ENCODE measurements at regions not wholly inside any gene's neighbourhood (a gene's known extent, or its start where the extent isn't known, plus 50 kb on each side); places are given as distances from the start of the nearest gene placed in this dataset.
"Not testable (repeated sequence)": the region's sequence is repeated elsewhere in the genome, so short reads cannot be mapped to it uniquely, and the experiment has no call there.

GRCh38 chr2:139685090-139685983 lies 905.1 kb upstream of the NXPH2 start:
- no peak for FAIRE-seq

DNA sequence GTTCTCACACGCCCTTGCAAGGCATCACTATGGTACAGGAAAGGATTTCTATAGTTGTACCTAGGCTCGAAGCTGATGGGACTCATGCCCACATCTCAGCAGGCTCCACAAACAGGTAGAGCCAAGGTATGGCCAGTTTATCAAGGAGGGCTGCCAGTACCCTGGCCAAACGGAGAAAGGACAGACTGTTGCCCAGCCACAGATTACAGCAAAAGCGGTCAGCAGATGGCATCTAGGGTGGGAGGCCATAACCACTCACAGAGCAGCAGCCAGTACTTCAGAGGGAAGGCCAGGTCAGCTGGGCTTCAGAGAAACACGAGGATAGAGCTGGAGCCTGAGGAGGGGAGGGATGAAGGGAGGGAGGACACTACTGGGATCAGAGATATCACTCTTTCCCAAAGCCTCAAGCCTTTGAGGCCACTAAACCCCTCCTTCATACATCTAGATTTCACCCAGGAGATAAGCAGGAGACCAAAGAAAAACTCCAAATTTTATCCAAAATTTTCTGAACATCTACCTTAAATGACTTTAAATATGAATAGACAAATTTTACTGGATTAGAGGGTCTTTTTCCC lies 904.2 kb upstream of the NXPH2 start:
- no peak for FAIRE-seq

GRCh38 chr2:139674577-139674976 lies 894.4 kb upstream of the NXPH2 start:
- FAIRE-seq, result no peak

DNA sequence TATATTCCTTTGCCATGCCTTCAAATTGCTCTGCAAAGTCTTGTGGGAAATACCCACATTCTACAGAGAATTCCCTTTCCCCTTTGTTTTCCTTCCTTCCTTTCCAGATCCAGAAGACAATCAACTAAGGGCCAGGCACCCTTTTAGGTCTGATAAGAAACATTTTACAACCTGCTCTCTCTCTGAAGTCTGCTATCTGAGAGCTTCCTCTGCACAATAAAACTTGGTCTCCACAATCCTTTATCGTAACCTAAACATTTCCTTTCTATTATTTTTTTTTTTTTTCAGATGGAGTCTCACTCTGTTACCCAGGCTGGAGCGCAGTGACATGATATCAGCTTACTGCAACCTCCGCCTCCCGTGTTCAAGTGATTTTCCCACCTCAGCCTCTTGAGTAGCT lies 893.3 kb upstream of the NXPH2 start:
- FAIRE-seq, result not testable (repeated sequence)

- FAIRE-seq, result no peak
Measured at GRCh38 chr2:139669675-139670074, 889.5 kb upstream of the NXPH2 start.

- FAIRE-seq, result no peak
Measured at GRCh38 chr2:139652385-139652784, 872.2 kb upstream of the NXPH2 start.

DNA sequence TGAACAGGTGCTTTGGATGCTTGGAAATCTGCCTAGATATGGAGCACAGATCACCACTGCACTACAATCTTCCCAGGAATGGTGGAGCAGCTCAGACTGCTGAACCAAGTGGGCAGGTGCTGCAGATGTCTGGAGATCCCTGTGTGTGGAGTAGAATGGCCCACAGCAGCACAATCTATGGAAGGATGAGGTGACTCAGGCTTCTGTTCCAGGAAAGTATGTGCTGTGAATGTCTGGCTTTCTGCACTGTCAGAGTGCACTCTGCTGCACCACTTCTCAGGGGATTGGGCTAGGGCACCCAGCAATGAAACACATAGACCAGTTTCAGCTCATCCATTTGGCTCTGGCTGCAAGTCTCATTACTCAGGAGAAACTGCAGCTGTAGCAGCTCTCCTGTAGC lies 865.4 kb upstream of the NXPH2 start:
- FAIRE-seq, result no peak

- no peak for FAIRE-seq
Measured at GRCh38 chr2:139643139-139643538, 862.9 kb upstream of the NXPH2 start.

DNA sequence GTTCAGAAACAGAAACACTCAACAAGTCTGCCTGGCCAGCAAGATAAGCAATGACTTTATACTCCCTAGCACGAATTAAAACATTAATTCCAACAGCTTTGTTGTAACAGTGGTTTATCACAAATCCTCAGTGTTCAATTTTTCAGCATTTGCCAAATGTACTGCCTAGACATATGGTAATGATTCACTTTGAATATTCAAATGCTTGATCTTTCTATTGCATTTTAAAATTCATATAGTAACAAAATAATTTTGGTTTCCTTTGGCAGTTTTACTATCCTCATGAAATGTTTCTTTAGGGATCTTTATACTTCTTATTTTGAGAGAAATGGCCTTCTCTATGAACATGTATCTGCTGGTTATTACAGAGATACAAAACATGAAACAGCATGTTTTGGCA lies 851.8 kb upstream of the NXPH2 start:
- FAIRE-seq, result no peak

DNA sequence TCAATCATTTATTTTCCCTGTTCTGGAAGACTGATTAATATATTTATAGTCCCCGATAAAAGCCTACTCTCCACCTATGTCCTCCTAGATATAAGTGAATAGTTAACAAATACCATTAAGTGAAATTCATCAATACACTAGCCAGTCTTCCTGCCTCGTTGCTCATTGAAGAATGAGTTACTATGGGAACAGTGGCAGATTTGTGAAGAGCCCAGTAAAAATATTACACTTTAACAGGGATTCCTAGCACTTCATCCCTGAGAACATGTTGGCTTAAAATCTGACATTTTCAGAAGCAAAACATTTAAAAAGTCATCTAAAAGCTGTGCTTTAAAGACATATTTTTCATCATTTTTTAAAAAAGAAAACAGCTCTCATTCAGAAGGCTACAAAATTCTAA lies 848.7 kb upstream of the NXPH2 start:
- no peak for FAIRE-seq

DNA sequence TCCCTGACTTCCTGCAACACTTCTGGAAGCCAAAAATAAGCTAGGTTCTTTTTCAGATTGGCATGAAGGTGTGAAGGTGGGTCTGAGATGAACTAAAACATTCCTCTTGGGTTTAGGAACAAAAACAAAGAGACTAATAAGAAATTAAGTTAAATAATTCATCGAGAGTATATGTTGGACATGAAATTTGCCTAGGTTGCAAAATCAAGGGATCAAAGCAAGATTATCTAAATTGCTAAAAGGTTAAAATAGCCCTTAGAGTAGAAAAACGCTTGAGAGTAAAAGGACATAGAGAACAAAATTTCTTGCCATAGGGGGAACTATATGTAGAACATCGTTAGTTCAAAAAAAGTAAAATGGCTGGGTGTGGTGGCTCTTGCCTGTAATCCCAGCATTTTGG lies 845.9 kb upstream of the NXPH2 start:
- FAIRE-seq, result no peak

DNA sequence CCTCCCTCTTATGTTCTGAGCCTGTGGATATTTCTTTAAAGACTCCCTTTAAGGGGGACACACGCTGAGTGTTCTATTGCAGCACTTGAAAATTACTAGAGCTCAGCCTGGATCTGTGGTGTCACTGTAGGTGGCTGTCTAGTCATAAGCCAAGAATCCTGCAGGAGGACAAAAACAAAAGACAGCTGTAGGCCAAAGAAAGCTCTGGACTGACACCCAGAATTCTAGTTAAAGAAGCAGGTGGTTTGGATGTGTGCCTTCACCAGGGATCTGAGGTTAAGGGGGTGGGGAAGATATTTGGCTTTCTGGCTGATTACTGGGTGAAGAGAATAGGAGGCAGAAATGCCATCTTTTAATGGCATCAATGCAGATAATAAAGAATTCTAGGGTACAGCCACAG lies 842.5 kb upstream of the NXPH2 start:
- no peak for FAIRE-seq

DNA sequence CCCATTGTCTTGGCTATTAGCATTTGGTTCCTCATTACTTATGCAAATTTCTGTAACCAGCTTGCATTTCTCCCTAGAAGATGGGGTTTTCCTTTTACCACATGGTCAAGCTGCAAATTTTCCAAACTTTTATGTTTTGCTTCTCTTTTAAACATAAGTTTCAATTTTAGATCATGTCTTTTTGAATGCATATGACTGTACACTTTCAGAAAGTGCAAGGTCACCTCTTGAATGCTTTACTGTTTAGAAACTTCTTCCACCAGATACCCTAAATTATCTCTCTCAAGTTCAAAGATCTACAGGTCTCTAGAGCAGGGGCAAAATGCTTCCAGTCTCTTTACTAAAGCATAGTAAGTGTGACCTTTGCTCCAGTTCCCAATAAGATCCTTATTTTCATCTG lies 837.6 kb upstream of the NXPH2 start:
- FAIRE-seq, result no peak

DNA sequence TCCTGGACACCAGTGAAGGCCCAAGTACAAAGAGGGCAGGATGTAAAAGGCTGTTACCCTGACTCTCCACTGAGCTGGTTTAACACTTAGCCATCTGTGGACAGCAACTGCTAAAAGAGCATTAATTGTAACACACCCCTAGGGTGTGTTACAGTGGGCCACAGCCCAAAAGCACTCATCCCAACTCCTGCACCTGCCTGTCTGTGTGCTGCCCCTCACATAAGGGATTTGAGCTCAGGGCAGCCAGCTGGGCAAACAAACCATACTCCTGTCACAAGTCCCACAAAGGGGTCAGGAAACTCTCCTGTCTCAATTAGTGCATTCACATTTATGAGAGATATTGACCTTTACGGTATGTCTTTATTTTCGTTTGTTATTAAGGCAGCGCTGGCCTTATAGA lies 833.1 kb upstream of the NXPH2 start:
- no peak for FAIRE-seq

DNA sequence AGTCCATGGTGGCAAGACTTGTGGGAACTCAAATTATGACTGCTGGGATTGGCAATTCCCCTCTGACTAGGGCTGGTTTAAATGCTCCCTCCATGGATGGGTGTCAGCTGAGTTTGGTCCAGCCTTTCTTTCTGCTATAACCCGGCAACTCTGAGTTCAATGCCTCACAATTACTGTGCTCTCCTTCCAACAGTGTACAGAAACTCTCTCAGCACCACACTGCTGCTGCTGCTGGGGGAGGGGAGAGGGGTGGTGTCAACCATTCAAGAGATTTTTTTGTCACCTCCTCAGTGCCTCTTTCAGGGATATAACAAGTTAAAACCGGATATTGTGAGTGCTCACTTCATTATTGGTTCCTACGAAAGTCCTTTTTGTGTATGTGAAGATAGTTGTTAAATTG lies 830.3 kb upstream of the NXPH2 start:
- FAIRE-seq, result no peak

GRCh38 chr2:139609109-139609508 lies 828.9 kb upstream of the NXPH2 start:
- no peak for FAIRE-seq

- no peak for FAIRE-seq
Measured at GRCh38 chr2:139605668-139606067, 825.5 kb upstream of the NXPH2 start.

GRCh38 chr2:139600166-139600565 lies 820.0 kb upstream of the NXPH2 start:
- no peak for FAIRE-seq

DNA sequence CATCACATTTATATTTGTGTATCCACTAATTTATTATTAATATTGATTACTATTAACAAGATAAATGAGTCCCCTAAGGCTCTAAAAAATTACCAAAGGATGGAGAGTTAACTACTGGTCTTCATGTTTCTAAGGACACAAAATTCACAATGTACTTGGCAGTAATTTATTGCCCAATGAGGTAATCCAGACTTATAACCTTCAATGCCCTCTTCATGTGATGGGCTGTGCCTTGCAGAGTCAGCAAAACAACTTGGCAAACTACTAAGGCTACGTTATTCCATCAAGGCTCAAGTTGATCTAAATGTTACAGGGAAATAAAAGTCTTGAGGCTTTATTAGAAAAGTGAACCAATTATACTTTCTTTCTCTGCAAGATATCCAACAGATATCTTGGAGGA lies 804.9 kb upstream of the NXPH2 start:
- no peak for FAIRE-seq

GRCh38 chr2:139574371-139574770 lies 794.2 kb upstream of the NXPH2 start:
- FAIRE-seq, result no peak

DNA sequence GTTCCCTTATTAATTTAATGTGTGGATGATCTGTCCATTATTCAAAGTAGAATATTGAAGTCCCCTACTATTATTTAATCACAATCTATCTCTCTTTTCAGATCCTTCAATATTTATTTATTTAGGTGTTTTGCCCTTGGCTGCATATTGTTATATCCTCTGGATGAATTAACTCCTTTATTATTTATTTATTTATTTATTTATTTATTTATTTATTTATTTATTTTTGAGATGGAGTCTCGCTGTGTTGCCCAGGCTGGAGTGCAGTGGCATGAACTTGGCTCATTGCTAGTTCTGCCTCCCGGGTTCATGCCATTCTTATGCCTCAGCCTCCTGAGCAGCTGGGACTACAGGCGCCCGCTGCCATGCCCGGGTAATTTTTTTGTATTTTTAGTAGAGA lies 776.6 kb upstream of the NXPH2 start:
- FAIRE-seq, result no peak

DNA sequence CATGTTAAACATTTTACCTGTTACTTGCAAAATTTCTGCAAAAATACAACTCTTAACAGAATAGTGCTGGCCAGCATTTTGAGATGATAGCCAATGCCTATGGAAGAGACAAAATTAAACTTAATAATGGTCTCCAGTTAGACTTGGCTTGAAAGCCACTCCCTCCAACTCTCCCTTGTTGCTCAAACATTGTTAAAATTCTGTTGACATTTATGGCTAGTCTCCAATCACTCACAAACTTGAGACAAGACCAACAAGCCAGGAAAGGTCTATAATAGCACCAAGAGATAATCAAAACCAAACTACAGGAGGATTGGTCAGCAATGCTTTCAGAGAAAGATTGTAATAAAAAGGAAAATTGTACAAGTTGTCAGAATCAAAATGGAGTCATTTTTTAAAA lies 770.7 kb upstream of the NXPH2 start:
- FAIRE-seq, result no peak

DNA sequence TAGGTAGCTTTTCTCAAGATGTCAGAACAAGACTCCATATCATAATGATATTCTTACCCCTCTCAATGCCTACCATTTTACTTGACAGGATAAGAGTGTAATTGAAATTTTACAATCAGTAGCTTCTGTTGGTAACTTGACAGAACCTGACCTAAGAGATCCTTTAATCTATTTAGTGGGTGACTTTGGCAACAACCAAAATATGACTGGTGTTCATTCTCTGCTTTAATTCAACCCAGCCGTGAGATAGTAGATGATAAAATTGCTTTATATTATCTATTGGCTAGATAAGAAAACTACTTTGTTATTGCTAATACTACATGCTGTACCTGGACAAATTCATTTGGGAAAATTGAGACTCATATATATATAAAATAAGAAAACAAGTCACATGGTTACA lies 770.2 kb upstream of the NXPH2 start:
- no peak for FAIRE-seq

DNA sequence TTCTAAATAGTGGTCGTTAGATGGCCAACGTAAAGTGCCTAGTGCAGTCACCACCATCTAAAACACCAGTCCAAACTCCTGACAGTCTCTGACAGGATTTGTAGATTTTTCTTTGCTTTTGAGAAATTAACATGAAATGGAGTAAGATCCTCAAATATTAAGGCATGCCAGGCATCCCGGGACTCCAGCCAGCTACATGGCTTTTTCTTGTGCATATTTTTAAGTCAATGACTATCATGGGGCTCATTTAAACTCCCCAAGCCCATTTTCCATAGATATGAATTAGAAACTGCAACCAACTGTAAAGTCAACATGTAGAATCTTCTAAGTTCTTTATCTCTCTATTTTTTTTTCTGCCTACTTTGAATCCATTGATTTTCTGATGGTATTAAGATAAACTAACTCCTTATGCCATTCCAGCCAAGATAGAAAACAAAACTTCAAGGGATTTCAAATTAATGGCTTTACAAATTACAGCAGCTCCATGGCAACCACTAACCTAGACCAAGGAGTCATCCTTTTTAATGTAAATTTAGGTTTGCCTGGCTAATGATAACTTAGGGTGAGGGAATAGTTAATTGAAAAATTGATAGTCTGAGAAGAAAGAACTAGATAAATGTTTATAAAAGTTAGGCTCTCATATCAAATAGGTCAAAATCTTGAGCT lies 764.1 kb upstream of the NXPH2 start:
- no peak for FAIRE-seq

All from islet of Langerhans (tissue), 1 donor.